NCI-H510A (cell line): ENCODE measurements at regions not wholly inside any gene's neighbourhood (a gene's known extent, or its start where the extent isn't known, plus 50 kb on each side); places are given as distances from the start of the nearest gene placed in this dataset.
"Not testable (repeated sequence)": the region's sequence is repeated elsewhere in the genome, so short reads cannot be mapped to it uniquely, and the experiment has no call there.

Experiments
- DNase-seq: peaks from one replicate; lab custom pipeline; 2025; lab: John Stamatoyannopoulos, UW

GRCh38 chr9:80720579-80720978 lies 968.8 kb downstream of the TLE1 start:
- no peak for DNase-seq

GRCh38 chr9:80707120-80707519 lies 982.2 kb downstream of the TLE1 start:
- DNase-seq = no peak

GRCh38 chr9:80701061-80701460 lies 988.3 kb downstream of the TLE1 start:
- DNase-seq = no peak

GRCh38 chr9:80699511-80699998 lies 989.8 kb downstream of the TLE1 start:
- peak; percentile 17 for DNase-seq

- no peak for DNase-seq
Observed at GRCh38 chr9:80698725-80699410, 990.5 kb downstream of the TLE1 start.

GRCh38 chr9:80692751-80693150 lies 996.6 kb downstream of the TLE1 start:
- DNase-seq = no peak

GRCh38 chr9:80691229-80691628 lies 998.1 kb downstream of the TLE1 start:
- no peak for DNase-seq

- no peak for DNase-seq
Observed at GRCh38 chr9:80690349-80690939, 998.9 kb downstream of the TLE1 start.

GRCh38 chr9:80679916-80680315 lies 1009.4 kb downstream of the TLE1 start:
- DNase-seq = no peak

GRCh38 chr9:80678906-80679305 lies 1010.4 kb downstream of the TLE1 start:
- no peak for DNase-seq

- no peak for DNase-seq
Observed at GRCh38 chr9:80673496-80673895, 1015.9 kb downstream of the TLE1 start.

- no peak for DNase-seq
Observed at GRCh38 chr9:80665479-80665878, 1023.9 kb downstream of the TLE1 start.

GRCh38 chr9:80664327-80665210 lies 1024.8 kb downstream of the TLE1 start:
- DNase-seq = no peak

- DNase-seq = not testable (repeated sequence)
Observed at GRCh38 chr9:80659751-80660150, 1029.6 kb downstream of the TLE1 start.

GRCh38 chr9:80651044-80651443 lies 1038.3 kb downstream of the TLE1 start:
- DNase-seq = no peak

GRCh38 chr9:80649496-80649895 lies 1039.9 kb downstream of the TLE1 start:
- no peak for DNase-seq

GRCh38 chr9:80649001-80649420 lies 1040.3 kb downstream of the TLE1 start:
- no peak for DNase-seq

- DNase-seq = no peak
Observed at GRCh38 chr9:80648336-80648735, 1041.0 kb downstream of the TLE1 start.

GRCh38 chr9:80646211-80646610 lies 1043.1 kb downstream of the TLE1 start:
- DNase-seq = no peak

- DNase-seq = no peak
Observed at GRCh38 chr9:80644044-80644443, 1045.3 kb downstream of the TLE1 start.

GRCh38 chr9:80635065-80635464 lies 1054.3 kb downstream of the TLE1 start:
- DNase-seq = no peak

- no peak for DNase-seq
Observed at GRCh38 chr9:80632041-80632440, 1057.3 kb downstream of the TLE1 start.

GRCh38 chr9:80622508-80622907 lies 1050.7 kb downstream of the TLE4 start:
- no peak for DNase-seq
